Endodermal cell (in vitro differentiated cells): ENCODE measurements at regions not wholly inside any gene's neighbourhood (a gene's known extent, or its start where the extent isn't known, plus 50 kb on each side); places are given as distances from the start of the nearest gene placed in this dataset.

ENCODE experiments used
- DNase-seq: peaks from one replicate; pipeline ENCODE4 v3.0.0-alpha.2; 2017
- H3K27ac ChIP-seq: 2 replicates; pipeline ENCODE4 v1.5.1; 2013; ENCODE audit warnings: mild to moderate bottlenecking, low read depth, low read length, moderate library complexity
- H3K27me3 ChIP-seq: 2 replicates; pipeline ENCODE4 v1.6.1; 2013; ENCODE audit warnings: mild to moderate bottlenecking, low read length, moderate library complexity; ENCODE audit not compliant: insufficient read depth, control insufficient read depth, poor library complexity, severe bottlenecking
- H3K36me3 ChIP-seq: 2 replicates; pipeline ENCODE4 v1.7.0; 2013; ENCODE audit warnings: mild to moderate bottlenecking, low read length, moderate library complexity; ENCODE audit not compliant: control insufficient read depth, insufficient read depth
- H3K4me1 ChIP-seq: one replicate; pipeline ENCODE4 v1.7.0; 2013; ENCODE audit warnings: low read length; ENCODE audit not compliant: control insufficient read depth, insufficient read depth
- H3K4me3 ChIP-seq: 2 replicates; pipeline ENCODE4 v1.5.1; 2013; ENCODE audit warnings: mild to moderate bottlenecking, low read length, moderate library complexity
- H3K9ac ChIP-seq: 2 replicates; pipeline ENCODE4 v1.6.1; 2013; ENCODE audit warnings: mild to moderate bottlenecking, low read length, moderate library complexity; ENCODE audit not compliant: poor library complexity, severe bottlenecking; ENCODE audit errors: extremely low read depth
- H3K9me3 ChIP-seq: 2 replicates; pipeline ENCODE4 v1.6.1; 2013; ENCODE audit warnings: mild to moderate bottlenecking, low read length, moderate library complexity; ENCODE audit not compliant: control insufficient read depth
- H3K27ac Mint-ChIP-seq: 2 replicates; pipeline ENCODE4 v1.8.0; 2020; ENCODE audit warnings: mixed read lengths
- H3K27me3 Mint-ChIP-seq: 2 replicates; pipeline ENCODE4 v1.8.0; 2021; ENCODE audit warnings: mild to moderate bottlenecking, mixed read lengths; ENCODE audit not compliant: insufficient read depth
- H3K36me3 Mint-ChIP-seq: 2 replicates; pipeline ENCODE4 v1.8.0; 2020; ENCODE audit warnings: low read depth, mixed read lengths
- H3K4me1 Mint-ChIP-seq: 2 replicates; pipeline ENCODE4 v1.8.0; 2020; ENCODE audit warnings: mixed read lengths
- H3K4me3 Mint-ChIP-seq: 2 replicates; pipeline ENCODE4 v1.8.0; 2020; ENCODE audit warnings: mild to moderate bottlenecking, moderate library complexity, mixed read lengths
- H3K9me3 Mint-ChIP-seq: 2 replicates; pipeline ENCODE4 v1.8.0; 2020; ENCODE audit warnings: mild to moderate bottlenecking, mixed read lengths
- CTCF ChIP-seq: fragments of 200-600 bp; sonication (generic); conservative IDR thresholded peaks from 2 replicates; pipeline ENCODE4 v1.5.0; 2021; ENCODE audit warnings: antibody characterized with exemption, mild to moderate bottlenecking
- WGBS, 2 experiments: methylation state at CpG; one replicate each; pipeline versions ENCODE4 v1.1.5 to v1.1.7; 2013; ENCODE audit warnings: missing lambda C conversion rate in 2 of 2, mixed read lengths in 1 of 2; ENCODE audit not compliant: insufficient coverage in 1 of 2, insufficient read length in 1 of 2; 5-methylcytosine and 5-hydroxymethylcytosine counted together

GRCh38 chr5:23027331-23027730 is 174.2 kb upstream of the CDH12 start:
- Mint-ChIP-seq H3K9me3 (no peaks in the 10 kb centered on the region), H3K4me1 (no peaks in the 10 kb centered on the region), H3K27me3 (no peaks in the 10 kb centered on the region), H3K4me3 (no peak overlapping the region), H3K27ac (no peak overlapping the region), H3K36me3 (no peaks in the 10 kb centered on the region)
- Histone ChIP-seq H3K4me3 (no peak overlapping the region), H3K27me3 (no peaks in the 10 kb centered on the region), H3K4me1 (no peaks in the 10 kb centered on the region), H3K36me3 (no peaks in the 10 kb centered on the region), H3K9ac (no peak overlapping the region), H3K9me3 (no peaks in the 10 kb centered on the region), H3K27ac (no peak overlapping the region)
- WGBS, 2 experiments = 88 to 100% methylated on average over 2 of the region's 2 CpGs
- TF ChIP-seq CTCF = no peak
- no peak for DNase-seq

- no peak for TF ChIP-seq CTCF
- Mint-ChIP-seq H3K9me3 (no peaks in the 10 kb centered on the region), H3K4me1 (no peaks in the 10 kb centered on the region), H3K36me3 (no peaks in the 10 kb centered on the region), H3K4me3 (no peak overlapping the region), H3K27ac (no peak overlapping the region), H3K27me3 (no peaks in the 10 kb centered on the region)
- H3K4me1 ChIP-seq = no peaks in the 10 kb centered on the region
- no peaks in the 10 kb centered on the region for H3K9me3 ChIP-seq
- H3K9ac ChIP-seq = no peak overlapping the region
- 93% methylated on average over 3 to 5 of the region's 5 CpGs for WGBS, 2 experiments
- H3K27ac ChIP-seq = no peak overlapping the region
- no peak for DNase-seq
- H3K27me3 ChIP-seq = no peaks in the 10 kb centered on the region
- H3K4me3 ChIP-seq = no peak overlapping the region
- no peaks in the 10 kb centered on the region for H3K36me3 ChIP-seq
Observed at GRCh38 chr5:23026252-23027170, 173.4 kb upstream of the CDH12 start.

- WGBS, 2 experiments = 79 to 100% methylated on average over 1 of the region's 1 CpG
- Mint-ChIP-seq H3K27ac (no peak overlapping the region), H3K4me1 (no peaks in the 10 kb centered on the region), H3K9me3 (no peaks in the 10 kb centered on the region), H3K27me3 (no peaks in the 10 kb centered on the region), H3K4me3 (no peak overlapping the region), H3K36me3 (no peaks in the 10 kb centered on the region)
- no peak for TF ChIP-seq CTCF
- Histone ChIP-seq H3K4me3 (no peak overlapping the region), H3K4me1 (no peaks in the 10 kb centered on the region), H3K9ac (no peak overlapping the region), H3K27ac (no peak overlapping the region), H3K9me3 (no peaks in the 10 kb centered on the region), H3K27me3 (no peaks in the 10 kb centered on the region), H3K36me3 (no peaks in the 10 kb centered on the region)
- DNase-seq = no peak
Observed at GRCh38 chr5:23025629-23026233, 172.6 kb upstream of the CDH12 start.
